ENCODE measurements at regions not wholly inside any gene's neighbourhood (a gene's known extent, or its start where the extent isn't known, plus 50 kb on each side); places are given as distances from the start of the nearest gene placed in this dataset.

DNA sequence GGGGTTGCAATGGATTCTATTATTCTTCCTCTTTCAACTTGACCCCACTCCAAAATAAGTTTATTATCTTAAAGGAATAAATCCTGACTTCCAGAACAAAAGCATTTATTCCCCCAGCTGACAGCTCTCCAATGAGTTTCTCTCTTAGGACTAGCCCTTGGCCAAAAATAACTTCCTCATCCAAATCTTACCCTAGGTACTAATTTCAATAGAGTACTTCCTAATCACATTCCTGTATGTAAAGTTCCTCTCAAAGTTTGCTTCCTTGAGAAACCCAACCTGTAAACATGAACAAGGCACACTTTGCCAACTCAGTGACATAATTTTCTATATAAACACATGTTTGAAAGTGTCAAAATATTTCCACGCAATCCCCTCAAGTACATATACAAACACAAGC is 671.2 kb upstream of the GALNTL6 start (continued):
- TF ChIP-seq, protein P1, sequence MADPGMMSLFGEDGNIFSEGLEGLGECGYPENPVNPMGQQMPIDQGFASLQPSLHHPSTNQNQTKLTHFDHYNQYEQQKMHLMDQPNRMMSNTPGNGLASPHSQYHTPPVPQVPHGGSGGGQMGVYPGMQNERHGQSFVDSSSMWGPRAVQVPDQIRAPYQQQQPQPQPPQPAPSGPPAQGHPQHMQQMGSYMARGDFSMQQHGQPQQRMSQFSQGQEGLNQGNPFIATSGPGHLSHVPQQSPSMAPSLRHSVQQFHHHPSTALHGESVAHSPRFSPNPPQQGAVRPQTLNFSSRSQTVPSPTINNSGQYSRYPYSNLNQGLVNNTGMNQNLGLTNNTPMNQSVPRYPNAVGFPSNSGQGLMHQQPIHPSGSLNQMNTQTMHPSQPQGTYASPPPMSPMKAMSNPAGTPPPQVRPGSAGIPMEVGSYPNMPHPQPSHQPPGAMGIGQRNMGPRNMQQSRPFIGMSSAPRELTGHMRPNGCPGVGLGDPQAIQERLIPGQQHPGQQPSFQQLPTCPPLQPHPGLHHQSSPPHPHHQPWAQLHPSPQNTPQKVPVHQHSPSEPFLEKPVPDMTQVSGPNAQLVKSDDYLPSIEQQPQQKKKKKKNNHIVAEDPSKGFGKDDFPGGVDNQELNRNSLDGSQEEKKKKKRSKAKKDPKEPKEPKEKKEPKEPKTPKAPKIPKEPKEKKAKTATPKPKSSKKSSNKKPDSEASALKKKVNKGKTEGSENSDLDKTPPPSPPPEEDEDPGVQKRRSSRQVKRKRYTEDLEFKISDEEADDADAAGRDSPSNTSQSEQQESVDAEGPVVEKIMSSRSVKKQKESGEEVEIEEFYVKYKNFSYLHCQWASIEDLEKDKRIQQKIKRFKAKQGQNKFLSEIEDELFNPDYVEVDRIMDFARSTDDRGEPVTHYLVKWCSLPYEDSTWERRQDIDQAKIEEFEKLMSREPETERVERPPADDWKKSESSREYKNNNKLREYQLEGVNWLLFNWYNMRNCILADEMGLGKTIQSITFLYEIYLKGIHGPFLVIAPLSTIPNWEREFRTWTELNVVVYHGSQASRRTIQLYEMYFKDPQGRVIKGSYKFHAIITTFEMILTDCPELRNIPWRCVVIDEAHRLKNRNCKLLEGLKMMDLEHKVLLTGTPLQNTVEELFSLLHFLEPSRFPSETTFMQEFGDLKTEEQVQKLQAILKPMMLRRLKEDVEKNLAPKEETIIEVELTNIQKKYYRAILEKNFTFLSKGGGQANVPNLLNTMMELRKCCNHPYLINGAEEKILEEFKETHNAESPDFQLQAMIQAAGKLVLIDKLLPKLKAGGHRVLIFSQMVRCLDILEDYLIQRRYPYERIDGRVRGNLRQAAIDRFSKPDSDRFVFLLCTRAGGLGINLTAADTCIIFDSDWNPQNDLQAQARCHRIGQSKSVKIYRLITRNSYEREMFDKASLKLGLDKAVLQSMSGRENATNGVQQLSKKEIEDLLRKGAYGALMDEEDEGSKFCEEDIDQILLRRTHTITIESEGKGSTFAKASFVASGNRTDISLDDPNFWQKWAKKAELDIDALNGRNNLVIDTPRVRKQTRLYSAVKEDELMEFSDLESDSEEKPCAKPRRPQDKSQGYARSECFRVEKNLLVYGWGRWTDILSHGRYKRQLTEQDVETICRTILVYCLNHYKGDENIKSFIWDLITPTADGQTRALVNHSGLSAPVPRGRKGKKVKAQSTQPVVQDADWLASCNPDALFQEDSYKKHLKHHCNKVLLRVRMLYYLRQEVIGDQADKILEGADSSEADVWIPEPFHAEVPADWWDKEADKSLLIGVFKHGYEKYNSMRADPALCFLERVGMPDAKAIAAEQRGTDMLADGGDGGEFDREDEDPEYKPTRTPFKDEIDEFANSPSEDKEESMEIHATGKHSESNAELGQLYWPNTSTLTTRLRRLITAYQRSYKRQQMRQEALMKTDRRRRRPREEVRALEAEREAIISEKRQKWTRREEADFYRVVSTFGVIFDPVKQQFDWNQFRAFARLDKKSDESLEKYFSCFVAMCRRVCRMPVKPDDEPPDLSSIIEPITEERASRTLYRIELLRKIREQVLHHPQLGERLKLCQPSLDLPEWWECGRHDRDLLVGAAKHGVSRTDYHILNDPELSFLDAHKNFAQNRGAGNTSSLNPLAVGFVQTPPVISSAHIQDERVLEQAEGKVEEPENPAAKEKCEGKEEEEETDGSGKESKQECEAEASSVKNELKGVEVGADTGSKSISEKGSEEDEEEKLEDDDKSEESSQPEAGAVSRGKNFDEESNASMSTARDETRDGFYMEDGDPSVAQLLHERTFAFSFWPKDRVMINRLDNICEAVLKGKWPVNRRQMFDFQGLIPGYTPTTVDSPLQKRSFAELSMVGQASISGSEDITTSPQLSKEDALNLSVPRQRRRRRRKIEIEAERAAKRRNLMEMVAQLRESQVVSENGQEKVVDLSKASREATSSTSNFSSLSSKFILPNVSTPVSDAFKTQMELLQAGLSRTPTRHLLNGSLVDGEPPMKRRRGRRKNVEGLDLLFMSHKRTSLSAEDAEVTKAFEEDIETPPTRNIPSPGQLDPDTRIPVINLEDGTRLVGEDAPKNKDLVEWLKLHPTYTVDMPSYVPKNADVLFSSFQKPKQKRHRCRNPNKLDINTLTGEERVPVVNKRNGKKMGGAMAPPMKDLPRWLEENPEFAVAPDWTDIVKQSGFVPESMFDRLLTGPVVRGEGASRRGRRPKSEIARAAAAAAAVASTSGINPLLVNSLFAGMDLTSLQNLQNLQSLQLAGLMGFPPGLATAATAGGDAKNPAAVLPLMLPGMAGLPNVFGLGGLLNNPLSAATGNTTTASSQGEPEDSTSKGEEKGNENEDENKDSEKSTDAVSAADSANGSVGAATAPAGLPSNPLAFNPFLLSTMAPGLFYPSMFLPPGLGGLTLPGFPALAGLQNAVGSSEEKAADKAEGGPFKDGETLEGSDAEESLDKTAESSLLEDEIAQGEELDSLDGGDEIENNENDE (IDR thresholded peaks at IDR 0.05; ENCODE audit: insufficient replicate concordance, low read length), result no peak
- TF ChIP-seq CREB1 (IDR thresholded peaks at IDR 0.05) (no peak), CHD2 (IDR thresholded peaks at IDR 0.05; ENCODE audit: low read length) (no peak), TBP (IDR thresholded peaks at IDR 0.05; ENCODE audit: low read depth, low read length) (no peak), TAF1 (IDR thresholded peaks at IDR 0.05; ENCODE audit: low read depth, low read length) (no peak), RBBP5 (IDR thresholded peaks at IDR 0.05; ENCODE audit: borderline replicate concordance, low read depth, low read length) (no peak), SP1 (IDR thresholded peaks at IDR 0.05; ENCODE audit: low read depth, low read length) (no peak), CBX8 (IDR thresholded peaks at IDR 0.05; ENCODE audit: borderline replicate concordance, low read depth, low read length) (no peak), KDM4A (IDR thresholded peaks at IDR 0.05; ENCODE audit: low read depth, low read length, severe bottlenecking) (no peak)
